ENCODE measurements at regions not wholly inside any gene's neighbourhood (a gene's known extent, or its start where the extent isn't known, plus 50 kb on each side); places are given as distances from the start of the nearest gene placed in this dataset.

- H2AFZ ChIP-seq (ENCODE audit: low read length) = peak overlapping the region; percentile 85; the same call in 1 of the 2 replicates
- H4K91ac ChIP-seq (replicated peaks; ENCODE audit: insufficient read length, low read length) = no peak overlapping the region
- CTCF ChIA-PET (ENCODE audit: partially characterized antibody) = no interaction called here
- POLR2A ChIA-PET (ENCODE audit: partially characterized antibody) = no interaction called here
- H3K36me3 ChIP-seq (ENCODE audit: control insufficient read depth in 2 of 4, insufficient read depth in 4 of 4, low read length in 3 of 4) = no peaks in the 10 kb centered on the region
- FAIRE-seq = no peak
- WGBS, 2 experiments (ENCODE audit: extremely low coverage in 1 of 2, insufficient coverage in 1 of 2, insufficient read length in 1 of 2, insufficient replicate concordance in 2 of 2, low coverage in 1 of 2, low lambda C conversion rate in 2 of 2, missing lambda C conversion rate in 1 of 2) = 92% methylated on average over 8 of the region's 8 CpGs; no CpG with 5 or more reads in 1 of the 2 experiments
- no peaks in the 10 kb centered on the region for H3K79me1 ChIP-seq (ENCODE audit: low read depth, low read length)
- no peaks in the 10 kb centered on the region for H3K27me3 ChIP-seq (replicated peaks in 1 of 4; ENCODE audit: control insufficient read depth in 3 of 4, extremely low read depth in 1 of 4, insufficient read depth in 3 of 4, low read length in 3 of 4)
- no peak for DNase-seq (ENCODE audit: low read depth in 1 of 2, low spot score in 2 of 2)
- H3K9ac ChIP-seq (replicated peaks in 1 of 4; ENCODE audit: extremely low read depth in 1 of 4, low read depth in 3 of 4, low read length in 3 of 4) = no peak overlapping the region
- H3K56ac ChIP-seq (replicated peaks; ENCODE audit: insufficient read length, low read depth, low read length) = no peak overlapping the region
- no peak overlapping the region for H2BK20ac ChIP-seq (ENCODE audit: low read length)
- H3K9me3 ChIP-seq (ENCODE audit: insufficient read depth in 2 of 2, low read depth in 1 of 2, low read length in 1 of 2) = no peaks in the 10 kb centered on the region
- no peaks in the 10 kb centered on the region for H3K79me2 ChIP-seq (ENCODE audit: control insufficient read depth in 1 of 2, insufficient read depth in 2 of 2, low read length in 2 of 2)
- H3K4me2 ChIP-seq (ENCODE audit: insufficient read depth in 1 of 2, low read depth in 2 of 2, low read length in 2 of 2) = no peak overlapping the region
- H3K4me1 ChIP-seq (replicated peaks in 1 of 4; ENCODE audit: control insufficient read depth in 3 of 4, insufficient read depth in 4 of 4, low read length in 3 of 4) = 0 out of 7 replicates have a peak, but pooled peaks cover 0 to 2% (median 0%) of the 10 kb centered on the region in 4 experiments
- no peak overlapping the region for H2BK5ac ChIP-seq (ENCODE audit: low read depth, low read length)
- H4K8ac ChIP-seq (ENCODE audit: extremely low read depth, insufficient read depth, low read length) = no peak overlapping the region
- no peak overlapping the region for H3K4ac ChIP-seq (replicated peaks; ENCODE audit: insufficient read length, low read depth, low read length)
- H3K18ac ChIP-seq (ENCODE audit: extremely low read depth, low read length) = no peak overlapping the region
- H3K27ac ChIP-seq (ENCODE audit: low read depth, low read length) = no peak overlapping the region
- H2BK15ac ChIP-seq (ENCODE audit: low read length) = no peak overlapping the region
- H4K20me1 ChIP-seq (replicated peaks in 1 of 2; ENCODE audit: control insufficient read depth in 1 of 2, insufficient read depth in 2 of 2, low read length in 2 of 2) = no peaks in the 10 kb centered on the region
- no peak overlapping the region for H2AK5ac ChIP-seq (ENCODE audit: low read depth, low read length)
- no peak overlapping the region for H3K4me3 ChIP-seq (ENCODE audit: extremely low read depth in 1 of 4, insufficient read depth in 2 of 4, low read depth in 3 of 4, low read length in 4 of 4)
- no peak overlapping the region for H3K14ac ChIP-seq (ENCODE audit: insufficient read length)
- H3K23ac ChIP-seq (ENCODE audit: insufficient read length) = no peak overlapping the region
- no peak overlapping the region for H4K5ac ChIP-seq (ENCODE audit: insufficient read length, low read depth, low read length)
- H2BK120ac ChIP-seq (replicated peaks; ENCODE audit: low read depth, low read length) = no peak overlapping the region
- H3K23me2 ChIP-seq (ENCODE audit: low read depth, low read length) = no peaks in the 10 kb centered on the region
- H2BK12ac ChIP-seq (ENCODE audit: low read depth, low read length) = no peak overlapping the region
- no peak for TF ChIP-seq MAX (IDR thresholded peaks at IDR 0.05)
- no peak for TF ChIP-seq RAD21 (IDR thresholded peaks at IDR 0.05 in 1 of 2, conservative IDR thresholded peaks at IDR 0.05 in 1 of 2; ENCODE audit: low read depth in 2 of 2, low read length in 2 of 2)
- no peak for TF ChIP-seq EP300 (IDR thresholded peaks at IDR 0.05; ENCODE audit: borderline replicate concordance in 1 of 2, low read depth in 2 of 2, low read length in 2 of 2)
- no peak for TF ChIP-seq KDM4A (IDR thresholded peaks at IDR 0.05; ENCODE audit: low read depth, low read length, severe bottlenecking)
- TF ChIP-seq POU5F1 (IDR thresholded peaks at IDR 0.05; ENCODE audit: low read depth, low read length) = no peak
- TF ChIP-seq BRCA1 (IDR thresholded peaks at IDR 0.05; ENCODE audit: low read depth, low read length) = no peak
- no peak for TF ChIP-seq GTF2F1 (IDR thresholded peaks at IDR 0.05; ENCODE audit: borderline replicate concordance, low read depth, low read length)
- TF ChIP-seq BACH1 (IDR thresholded peaks at IDR 0.05; ENCODE audit: low read length) = no peak
- no peak for TF ChIP-seq POLR2AphosphoS5 (IDR thresholded peaks at IDR 0.05; ENCODE audit: low read depth, low read length)
- TF ChIP-seq CHD2 (IDR thresholded peaks at IDR 0.05; ENCODE audit: low read length) = no peak
- no peak for TF ChIP-seq EZH2 (IDR thresholded peaks at IDR 0.05; ENCODE audit: low read depth, low read length, severe bottlenecking)
- TF ChIP-seq SP1 (IDR thresholded peaks at IDR 0.05; ENCODE audit: low read depth, low read length) = no peak
- no peak for TF ChIP-seq E2F6 (IDR thresholded peaks at IDR 0.05)
- TF ChIP-seq CBX5 (IDR thresholded peaks at IDR 0.05; ENCODE audit: low read depth, low read length) = no peak
These were observed 288.1 kb upstream of the GPC6 start for GRCh38 chr13:92938486-92939020.
